ENCODE measurements at regions not wholly inside any gene's neighbourhood (a gene's known extent, or its start where the extent isn't known, plus 50 kb on each side); places are given as distances from the start of the nearest gene placed in this dataset.
A peak's percentile ranks its signal among the peaks of the same experiment; 100 is the strongest.

DNA sequence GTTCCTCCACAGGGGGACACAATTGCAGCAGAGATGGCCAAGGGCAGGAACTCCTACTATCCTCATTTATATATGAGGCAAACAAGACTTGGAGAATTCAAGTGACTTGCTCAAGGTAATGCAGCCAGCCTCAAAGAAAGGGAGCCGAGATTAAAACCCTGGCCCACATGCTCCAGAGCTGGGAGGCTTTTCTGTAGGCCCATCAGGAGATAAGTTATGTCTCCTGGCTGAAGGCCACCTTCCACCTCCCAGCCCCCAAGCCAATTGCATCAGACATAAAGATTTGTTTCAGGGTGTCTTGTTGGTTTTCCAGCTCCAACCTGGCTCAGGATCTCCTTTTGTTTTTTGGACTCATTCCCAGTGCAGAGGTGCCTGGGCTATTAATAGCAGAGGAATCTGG lies 59.5 kb downstream of the SMIM38 start:
- no peaks in the 10 kb centered on the region for H3K36me3 ChIP-seq
- TF ChIP-seq, protein P1, sequence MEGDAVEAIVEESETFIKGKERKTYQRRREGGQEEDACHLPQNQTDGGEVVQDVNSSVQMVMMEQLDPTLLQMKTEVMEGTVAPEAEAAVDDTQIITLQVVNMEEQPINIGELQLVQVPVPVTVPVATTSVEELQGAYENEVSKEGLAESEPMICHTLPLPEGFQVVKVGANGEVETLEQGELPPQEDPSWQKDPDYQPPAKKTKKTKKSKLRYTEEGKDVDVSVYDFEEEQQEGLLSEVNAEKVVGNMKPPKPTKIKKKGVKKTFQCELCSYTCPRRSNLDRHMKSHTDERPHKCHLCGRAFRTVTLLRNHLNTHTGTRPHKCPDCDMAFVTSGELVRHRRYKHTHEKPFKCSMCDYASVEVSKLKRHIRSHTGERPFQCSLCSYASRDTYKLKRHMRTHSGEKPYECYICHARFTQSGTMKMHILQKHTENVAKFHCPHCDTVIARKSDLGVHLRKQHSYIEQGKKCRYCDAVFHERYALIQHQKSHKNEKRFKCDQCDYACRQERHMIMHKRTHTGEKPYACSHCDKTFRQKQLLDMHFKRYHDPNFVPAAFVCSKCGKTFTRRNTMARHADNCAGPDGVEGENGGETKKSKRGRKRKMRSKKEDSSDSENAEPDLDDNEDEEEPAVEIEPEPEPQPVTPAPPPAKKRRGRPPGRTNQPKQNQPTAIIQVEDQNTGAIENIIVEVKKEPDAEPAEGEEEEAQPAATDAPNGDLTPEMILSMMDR (IDR thresholded peaks at IDR 0.05), result no peak
- no peak for DNase-seq
- 80 to 90% methylated on average over 1 of the region's 1 CpG for WGBS, 2 donors
- no peaks in the 10 kb centered on the region for H3K9me3 ChIP-seq
- H3K4me1 ChIP-seq, result peaks cover 0 to 10% (median 0%) of the 10 kb centered on the region in 9 donors
- no peak overlapping the region for H3K4me3 ChIP-seq
- intact Hi-C loops (cut with DNase I), result loop anchor here in 1 of 10 donors (10.0 kb wide), 1 partner anchor 80 kb away; no protein-coding TSS in a partner anchor
- H3K27ac ChIP-seq, result no peak overlapping the region
- peaks cover 0 to 9% (median 0%) of the 10 kb centered on the region in 7 donors for H3K27me3 ChIP-seq
- ATAC-seq, result no peak

DNA sequence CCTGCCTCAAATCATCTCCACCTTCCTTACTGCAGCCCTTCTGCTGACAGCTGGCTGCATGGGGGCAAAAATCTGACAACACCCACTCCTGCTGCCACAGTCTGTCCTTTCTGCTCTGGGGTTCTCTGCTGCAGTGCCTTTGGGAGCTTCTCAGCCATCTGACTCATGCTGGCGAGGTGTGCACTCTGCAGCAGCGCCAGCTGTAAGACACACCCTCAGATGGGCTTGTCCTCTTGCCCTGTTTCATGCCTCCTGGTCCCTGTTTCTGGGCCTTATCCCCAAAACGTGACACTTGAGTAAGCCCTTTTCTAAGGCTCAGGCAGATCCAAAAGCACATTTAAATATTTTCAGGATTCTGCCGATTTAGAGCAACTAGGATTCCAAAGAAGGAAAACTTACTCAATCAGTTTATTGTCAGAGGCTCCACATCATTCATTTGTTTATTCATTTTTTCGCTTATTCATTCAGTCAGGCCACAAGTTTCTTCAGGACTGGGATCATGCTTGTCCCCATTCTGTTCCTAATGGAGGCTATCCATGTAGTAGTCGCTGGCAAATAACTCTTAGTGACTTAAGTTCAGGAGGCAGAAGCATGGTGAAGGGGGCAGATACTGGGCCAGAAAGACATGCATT lies 60.2 kb downstream of the SMIM38 start:
- peaks cover 0 to 10% (median 0%) of the 10 kb centered on the region in 9 donors for H3K4me1 ChIP-seq
- TF ChIP-seq, protein P1 (IDR thresholded peaks at IDR 0.05), result no peak
- intact Hi-C loops (cut with DNase I), result loop anchor here in 1 of 10 donors (10.0 kb wide), 1 partner anchor 81 kb away; no protein-coding TSS in a partner anchor
- H3K9me3 ChIP-seq, result no peaks in the 10 kb centered on the region
- H3K36me3 ChIP-seq, result no peaks in the 10 kb centered on the region
- H3K27me3 ChIP-seq, result peaks cover 0 to 12% (median 0%) of the 10 kb centered on the region in 7 donors
- ATAC-seq (no peak), DNase-seq (no peak)
- H3K27ac ChIP-seq, result no peak overlapping the region
- 88% methylated on average over 6 of the region's 6 CpGs for WGBS, 2 donors
- H3K4me3 ChIP-seq, result no peak overlapping the region

DNA sequence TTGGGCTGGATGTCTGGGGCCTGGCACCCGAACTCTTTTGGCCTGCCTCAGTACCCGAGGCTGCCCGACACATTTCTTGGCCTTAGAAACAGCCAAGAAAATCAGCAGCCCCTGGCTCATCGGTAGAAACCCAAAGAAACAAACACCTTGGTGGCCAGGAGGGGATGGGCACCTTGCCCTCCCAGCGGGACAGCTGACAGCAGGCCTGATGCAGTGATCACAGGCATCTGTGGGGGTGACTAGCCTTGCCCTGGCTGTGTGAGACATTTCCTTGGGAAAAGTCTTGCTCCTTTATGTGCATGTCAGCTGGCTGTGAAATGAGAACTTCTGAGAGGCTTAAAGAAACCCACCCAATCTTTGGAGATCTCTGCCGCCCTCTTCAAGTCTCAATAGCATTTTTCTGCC lies 60.9 kb downstream of the SMIM38 start:
- Histone ChIP-seq H3K36me3 (no peaks in the 10 kb centered on the region), H3K27ac (no peak overlapping the region), H3K27me3 (peaks cover 0 to 12% (median 0%) of the 10 kb centered on the region in 7 donors), H3K9me3 (no peaks in the 10 kb centered on the region), H3K4me1 (peaks cover 0 to 10% (median 0%) of the 10 kb centered on the region in 9 donors), H3K4me3 (no peak overlapping the region)
- DNase-seq, result no peak
- TF ChIP-seq, protein P1 (IDR thresholded peaks at IDR 0.05), result no peak
- WGBS, 2 donors, result 88 to 91% methylated on average over 6 of the region's 6 CpGs
- no peak for ATAC-seq
- intact Hi-C loops (cut with DNase I), result loop anchor here in 1 of 10 donors (10.0 kb wide), 1 partner anchor 82 kb away; no protein-coding TSS in a partner anchor

DNA sequence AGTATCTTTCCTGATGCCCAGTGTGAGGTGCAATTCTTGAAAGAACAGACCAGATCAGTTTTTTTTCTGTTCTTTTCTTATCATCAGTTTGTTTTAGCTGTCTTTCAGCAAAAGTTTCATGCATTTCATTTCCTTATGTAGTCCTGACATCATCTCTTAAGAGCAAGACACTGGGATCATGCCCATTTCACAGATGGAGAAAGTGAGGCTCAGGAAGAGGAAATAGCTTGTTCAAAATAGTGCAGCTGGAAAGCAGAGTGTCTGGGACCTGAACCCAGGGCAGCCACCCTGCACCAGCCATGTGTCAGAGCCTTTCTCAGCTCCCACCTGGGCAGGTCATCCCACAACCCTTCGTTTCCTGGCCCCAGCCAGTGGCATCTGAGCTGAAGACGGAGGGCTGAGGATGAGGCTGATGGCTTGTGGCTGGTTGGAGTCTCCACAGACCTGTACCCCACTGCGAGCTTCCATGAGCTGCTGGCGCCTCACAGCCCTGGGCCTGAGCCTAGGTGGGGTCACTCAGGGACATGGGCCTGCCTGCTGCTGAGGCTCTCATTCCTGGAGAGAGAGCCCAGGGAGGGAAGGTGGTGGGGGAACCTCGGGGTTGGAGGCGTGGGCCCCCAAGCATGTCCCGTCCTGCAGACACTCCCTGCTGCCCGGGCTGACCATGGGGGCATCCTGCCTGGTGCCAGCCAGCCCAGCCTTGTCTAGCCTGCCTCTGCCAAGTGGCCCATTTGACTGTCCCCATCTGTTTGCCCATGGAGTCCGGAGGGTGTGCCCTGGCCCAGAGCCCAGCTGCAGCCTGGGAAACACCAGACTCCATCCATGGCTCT lies 61.8 kb downstream of the SMIM38 start:
- intact Hi-C loops (cut with DNase I), result loop anchor here in 1 of 10 donors (10.0 kb wide), 1 partner anchor 83 kb away; no protein-coding TSS in a partner anchor
- peaks cover 0 to 7% (median 0%) of the 10 kb centered on the region in 7 donors for H3K27me3 ChIP-seq
- no peaks in the 10 kb centered on the region for H3K9me3 ChIP-seq
- no peak overlapping the region for H3K4me3 ChIP-seq
- TF ChIP-seq, protein P1 (IDR thresholded peaks at IDR 0.05), result no peak
- no peaks in the 10 kb centered on the region for H3K36me3 ChIP-seq
- DNase-seq, result no peak
- WGBS, 2 donors, result 60 to 61% methylated on average over 9 of the region's 9 CpGs
- H3K27ac ChIP-seq, result no peak overlapping the region
- peaks cover 0 to 5% (median 0%) of the 10 kb centered on the region in 9 donors for H3K4me1 ChIP-seq
- peak in 7 of 8 donors; percentile 4 to 76 (median 38) for ATAC-seq

Measured in heart right ventricle (tissue), 16 donors.